CD4-positive, alpha-beta memory T cell (primary cell): ENCODE measurements at regions not wholly inside any gene's neighbourhood (a gene's known extent, or its start where the extent isn't known, plus 50 kb on each side); places are given as distances from the start of the nearest gene placed in this dataset.

Experiments
- CTCF ChIA-PET: fragments of 350-600 bp; sonication (Branson Sonifier 250); formaldehyde crosslinking; loops from one replicate; lab custom pipeline; 2021; ENCODE audit warnings: inconsistent platforms; ENCODE audit not compliant: partially characterized antibody; lab: Charles Lee
- POLR2A ChIA-PET: fragments of 350-600 bp; sonication (Branson Sonifier 250); formaldehyde crosslinking; loops from one replicate; lab custom pipeline; 2021; ENCODE audit not compliant: partially characterized antibody; lab: Charles Lee
- DNase-seq, 5 donors: peaks; one replicate each; pipeline versions ENCODE4 v3.0.0 to v3.0.0-alpha.2; 2020 to 2022; ENCODE audit warnings: mixed read lengths in 1 of 5
- H3K27ac ChIP-seq: one replicate; pipeline ENCODE4 v1.7.0; 2013; ENCODE audit warnings: low read depth, low read length
- H3K27me3 ChIP-seq: 2 replicates; pipeline ENCODE4 v1.7.0; 2013; ENCODE audit warnings: mild to moderate bottlenecking, low read length, moderate library complexity; ENCODE audit not compliant: insufficient read depth
- H3K36me3 ChIP-seq: 2 replicates; pipeline ENCODE4 v1.7.0; 2013; ENCODE audit warnings: mild to moderate bottlenecking, low read length, moderate library complexity; ENCODE audit not compliant: insufficient read depth
- H3K4me1 ChIP-seq: 2 replicates; pipeline ENCODE4 v1.7.0; 2013; ENCODE audit warnings: mild to moderate bottlenecking, low read length, moderate library complexity; ENCODE audit not compliant: insufficient read depth
- H3K4me3 ChIP-seq, 2 donors: one replicate each; pipeline ENCODE4 v1.7.0; 2013; ENCODE audit warnings: low read length in 2 of 2, mild to moderate bottlenecking in 1 of 2
- H3K9me3 ChIP-seq, 2 donors: one replicate each; pipeline ENCODE4 v1.7.0; 2013; ENCODE audit warnings: low read length in 2 of 2, control low read depth in 1 of 2; ENCODE audit not compliant: control insufficient read depth in 1 of 2
- H3K27ac Mint-ChIP-seq, 7 donors: one replicate each; pipeline ENCODE4 v1.8.0; 2020 to 2021; ENCODE audit warnings: mixed read lengths in 7 of 7, mild to moderate bottlenecking in 6 of 7, inconsistent platforms in 3 of 7, moderate library complexity in 3 of 7
- H3K27me3 Mint-ChIP-seq, 2 donors: one replicate each; pipeline ENCODE4 v1.8.0; 2020 to 2021; ENCODE audit warnings: mixed read lengths in 2 of 2
- H3K36me3 Mint-ChIP-seq, 2 donors: one replicate each; pipeline ENCODE4 v1.8.0; 2020 to 2021; ENCODE audit warnings: mixed read lengths in 2 of 2, inconsistent platforms in 1 of 2, mild to moderate bottlenecking in 1 of 2
- H3K4me1 Mint-ChIP-seq, 4 donors: one replicate each; pipeline ENCODE4 v1.8.0; 2020 to 2021; ENCODE audit warnings: mixed read lengths in 4 of 4, mild to moderate bottlenecking in 1 of 4
- H3K4me3 Mint-ChIP-seq, 8 donors: one replicate each; pipeline ENCODE4 v1.8.0; 2020 to 2021; ENCODE audit warnings: mixed read lengths in 8 of 8, mild to moderate bottlenecking in 7 of 8, moderate library complexity in 6 of 8, inconsistent platforms in 3 of 8
- H3K9me3 Mint-ChIP-seq, 8 donors: one replicate each; pipeline ENCODE4 v1.8.0; 2020 to 2021; ENCODE audit warnings: mixed read lengths in 8 of 8, mild to moderate bottlenecking in 5 of 8, inconsistent platforms in 3 of 8, moderate library complexity in 1 of 8
- intact Hi-C: fragments of 100-400 bp; cut with micrococcal nuclease; formaldehyde crosslinking; loops from one replicate; pipeline ENCODE4 v1.15.1; 2023

DNA sequence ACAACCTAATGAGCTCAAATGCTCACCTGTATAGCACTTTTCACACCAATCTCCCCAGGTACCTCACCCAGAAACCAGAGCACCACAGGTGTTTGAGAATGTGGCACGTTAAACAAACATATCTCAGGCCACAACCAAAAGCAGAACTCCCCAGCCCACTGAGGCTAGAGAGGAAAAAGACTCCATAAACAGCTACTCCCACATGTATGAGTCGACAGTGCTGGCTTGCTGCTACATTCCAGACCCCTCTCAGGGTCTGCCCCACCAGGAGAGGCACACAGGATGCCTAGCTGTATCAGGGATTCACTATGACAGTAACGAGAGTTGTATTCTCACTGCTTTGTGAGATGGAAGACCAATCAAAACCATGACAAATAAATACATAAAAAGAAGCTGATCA lies 242.6 kb upstream of the ARID1B start:
- H3K36me3 ChIP-seq = no peaks in the 10 kb centered on the region
- CTCF ChIA-PET = interaction anchor here (1.1 kb wide), 1 partner anchor 30 kb away, joined by 3 read pairs; no protein-coding TSS in a partner anchor
- H3K9me3 Mint-ChIP-seq = peaks cover 0 to 2% (median 0%) of the 10 kb centered on the region in 8 donors
- DNase-seq = no peak
- peak overlapping the region in 1 of 7 donors; percentile 9 for H3K27ac Mint-ChIP-seq
- no peaks in the 10 kb centered on the region for H3K4me1 ChIP-seq
- H3K36me3 Mint-ChIP-seq = no peaks in the 10 kb centered on the region
- no peaks in the 10 kb centered on the region for H3K9me3 ChIP-seq
- intact Hi-C loops = no loop called here
- no peak overlapping the region for H3K4me3 Mint-ChIP-seq
- peaks cover 0 to 1% of the 10 kb centered on the region in 2 donors for H3K27me3 Mint-ChIP-seq
- no peak overlapping the region for H3K27ac ChIP-seq
- H3K4me1 Mint-ChIP-seq = no peaks in the 10 kb centered on the region
- no peaks in the 10 kb centered on the region for H3K27me3 ChIP-seq
- POLR2A ChIA-PET = no interaction called here
- H3K4me3 ChIP-seq = no peak overlapping the region

DNA sequence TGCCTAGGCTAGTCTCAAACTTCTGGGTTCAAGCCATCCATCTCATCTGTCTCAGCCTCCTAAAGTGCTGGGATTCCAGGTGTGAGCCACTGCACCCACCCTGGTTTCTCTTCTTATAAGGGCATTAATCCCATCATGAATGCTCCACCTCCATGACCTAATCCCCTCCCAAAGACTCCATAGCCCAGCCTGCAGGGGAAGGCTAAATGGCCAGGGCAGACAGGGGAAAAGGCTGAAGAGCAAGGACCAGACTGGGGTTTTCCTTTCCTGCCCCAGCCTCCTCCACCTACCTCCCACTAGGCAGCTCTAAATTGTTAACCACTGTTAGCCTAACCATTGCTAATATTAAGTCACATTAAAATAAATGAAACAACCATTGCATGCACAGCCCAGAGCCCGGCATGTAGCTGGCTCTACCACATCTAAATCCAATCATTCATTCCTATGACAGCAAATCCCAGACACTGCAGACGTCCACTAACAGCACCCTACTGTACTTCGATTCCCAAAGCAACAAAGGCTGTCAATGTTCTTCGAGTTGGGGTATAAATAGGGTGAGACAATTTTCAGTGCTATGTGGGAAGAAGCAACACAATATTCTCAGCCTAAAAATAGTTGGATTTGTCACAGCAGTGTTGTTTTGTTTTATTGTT lies 243.2 kb upstream of the ARID1B start:
- Mint-ChIP-seq H3K9me3 (peaks cover 0 to 2% (median 0%) of the 10 kb centered on the region in 8 donors), H3K36me3 (no peaks in the 10 kb centered on the region)
- intact Hi-C loops = no loop called here

DNA sequence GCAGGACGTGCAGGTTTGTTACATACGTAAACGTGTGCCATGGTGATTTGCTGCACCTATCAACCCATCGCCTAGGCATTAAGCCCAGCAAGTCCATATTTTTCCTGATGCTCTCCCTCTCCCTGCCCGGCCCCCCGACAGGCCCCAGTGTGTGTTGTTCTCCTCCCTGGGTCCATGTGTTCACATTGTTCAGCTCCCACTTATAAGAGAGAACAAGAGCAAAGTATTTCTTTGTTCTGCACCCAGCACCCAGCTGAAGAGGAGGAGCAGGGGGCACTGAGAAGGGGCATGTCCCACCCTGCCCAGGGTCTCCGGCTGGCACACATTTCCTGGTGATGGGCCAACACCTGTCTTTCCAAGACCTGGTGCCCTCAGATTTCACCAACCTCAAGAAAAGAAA lies 251.1 kb upstream of the ARID1B start:
- no peak overlapping the region for H3K4me3 Mint-ChIP-seq
- H3K4me1 ChIP-seq = no peaks in the 10 kb centered on the region
- H3K27me3 Mint-ChIP-seq = peaks cover 0 to 3% of the 10 kb centered on the region in 2 donors
- H3K27ac ChIP-seq = no peak overlapping the region
- DNase-seq = no peak
- intact Hi-C loops = no loop called here
- H3K9me3 Mint-ChIP-seq = no peaks in the 10 kb centered on the region
- no peaks in the 10 kb centered on the region for H3K36me3 ChIP-seq
- H3K4me1 Mint-ChIP-seq = no peaks in the 10 kb centered on the region
- ChIA-PET POLR2A (no interaction called here), CTCF (no interaction called here)
- H3K36me3 Mint-ChIP-seq = no peaks in the 10 kb centered on the region
- no peaks in the 10 kb centered on the region for H3K27me3 ChIP-seq
- no peak overlapping the region for H3K27ac Mint-ChIP-seq
- H3K4me3 ChIP-seq = no peak overlapping the region
- H3K9me3 ChIP-seq = no peaks in the 10 kb centered on the region

More for the DNA sequence above, 243.2 kb upstream of the ARID1B start:
- ChIA-PET POLR2A (no interaction called here), CTCF (interaction anchor here (1.1 kb wide), 1 partner anchor 31 kb away, joined by 3 read pairs; no protein-coding TSS in a partner anchor)
- Histone ChIP-seq H3K4me3 (no peak overlapping the region), H3K4me1 (no peaks in the 10 kb centered on the region), H3K27me3 (no peaks in the 10 kb centered on the region), H3K9me3 (no peaks in the 10 kb centered on the region), H3K27ac (no peak overlapping the region), H3K36me3 (no peaks in the 10 kb centered on the region)
- no peak overlapping the region for H3K4me3 Mint-ChIP-seq
- H3K27ac Mint-ChIP-seq = no peak overlapping the region
- DNase-seq = no peak
- H3K4me1 Mint-ChIP-seq = no peaks in the 10 kb centered on the region
- peaks cover 0 to 1% of the 10 kb centered on the region in 2 donors for H3K27me3 Mint-ChIP-seq

DNA sequence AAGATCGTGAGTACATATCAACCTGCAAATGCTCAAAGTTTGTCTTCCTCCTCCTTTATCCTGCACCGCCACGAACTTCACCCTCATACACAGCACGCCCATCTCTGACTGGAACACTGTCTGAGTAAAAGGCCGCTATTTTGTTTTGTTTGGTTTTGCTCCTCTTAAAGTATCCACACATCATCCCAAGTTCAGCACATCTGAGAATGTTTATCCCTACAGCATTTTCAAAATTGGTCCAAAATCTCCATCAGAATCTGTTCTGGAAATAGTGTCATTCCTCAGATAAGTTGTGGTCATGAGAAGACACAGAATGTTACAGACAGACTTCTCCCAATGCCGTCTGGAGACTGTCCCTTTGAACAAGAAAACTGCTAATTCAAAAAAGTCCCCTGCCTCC lies 251.6 kb upstream of the ARID1B start:
- Mint-ChIP-seq H3K27ac (no peak overlapping the region), H3K27me3 (peaks cover 0 to 3% of the 10 kb centered on the region in 2 donors), H3K36me3 (no peaks in the 10 kb centered on the region), H3K4me1 (no peaks in the 10 kb centered on the region), H3K9me3 (no peaks in the 10 kb centered on the region), H3K4me3 (no peak overlapping the region)
- Histone ChIP-seq H3K4me1 (no peaks in the 10 kb centered on the region), H3K27me3 (no peaks in the 10 kb centered on the region), H3K36me3 (no peaks in the 10 kb centered on the region), H3K27ac (no peak overlapping the region), H3K4me3 (no peak overlapping the region), H3K9me3 (no peaks in the 10 kb centered on the region)
- intact Hi-C loops = no loop called here
- no peak for DNase-seq
- CTCF ChIA-PET = no interaction called here
- POLR2A ChIA-PET = no interaction called here

DNA sequence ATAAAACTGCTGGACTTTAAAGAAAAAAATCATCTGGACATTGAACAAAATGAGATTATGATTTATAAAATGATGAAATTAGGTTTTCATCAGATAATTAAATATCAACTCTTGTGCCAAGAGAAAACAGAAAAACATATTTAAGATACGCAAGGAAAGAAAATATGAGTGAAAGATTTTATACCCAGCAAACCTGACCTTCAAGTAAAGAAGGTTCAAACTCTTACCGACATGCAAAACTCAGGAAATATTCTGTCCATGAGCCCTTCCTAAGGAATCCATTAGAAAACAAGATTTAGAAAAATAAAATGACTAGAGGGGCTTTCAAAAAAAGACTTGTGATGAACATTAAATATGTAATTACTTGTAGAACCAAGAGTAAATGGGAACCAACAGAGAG lies 257.2 kb upstream of the ARID1B start:
- peaks cover 0 to 19% (median 12%) of the 10 kb centered on the region in 8 donors for H3K9me3 Mint-ChIP-seq
- Histone ChIP-seq H3K4me3 (no peak overlapping the region), H3K36me3 (no peaks in the 10 kb centered on the region), H3K9me3 (no peaks in the 10 kb centered on the region), H3K27ac (no peak overlapping the region), H3K4me1 (no peaks in the 10 kb centered on the region), H3K27me3 (no peaks in the 10 kb centered on the region)
- no peak for DNase-seq
- ChIA-PET CTCF (no interaction called here), POLR2A (no interaction called here)
- H3K27ac Mint-ChIP-seq = no peak overlapping the region
- H3K27me3 Mint-ChIP-seq = peaks cover 4 to 5% of the 10 kb centered on the region in 2 donors
- no peak overlapping the region for H3K4me3 Mint-ChIP-seq
- H3K36me3 Mint-ChIP-seq = no peaks in the 10 kb centered on the region
- no peaks in the 10 kb centered on the region for H3K4me1 Mint-ChIP-seq
- intact Hi-C loops = no loop called here

DNA sequence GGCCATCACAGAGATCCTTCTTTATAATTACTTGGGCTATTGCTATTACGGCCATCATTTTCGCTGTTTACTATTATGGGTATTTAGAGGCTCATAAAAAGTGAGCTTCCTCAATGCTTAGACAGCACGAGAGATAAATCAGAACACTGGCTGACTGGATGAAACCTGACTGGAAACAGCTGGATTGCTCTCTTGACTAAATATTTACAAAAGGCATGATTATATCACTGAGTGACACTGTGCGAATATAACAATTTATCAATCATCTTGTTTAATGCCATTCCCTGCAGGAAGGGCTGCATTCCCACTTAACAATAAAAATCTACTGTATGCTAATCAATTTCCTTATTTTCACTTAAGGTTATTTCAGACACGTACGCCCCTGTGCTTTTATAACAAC lies 260.1 kb upstream of the ARID1B start:
- Mint-ChIP-seq H3K4me1 (no peaks in the 10 kb centered on the region), H3K4me3 (no peak overlapping the region), H3K9me3 (peaks cover 0 to 19% (median 12%) of the 10 kb centered on the region in 8 donors), H3K27ac (no peak overlapping the region), H3K27me3 (peaks cover 5 to 10% of the 10 kb centered on the region in 2 donors), H3K36me3 (no peaks in the 10 kb centered on the region)
- Histone ChIP-seq H3K36me3 (no peaks in the 10 kb centered on the region), H3K9me3 (no peaks in the 10 kb centered on the region), H3K4me1 (no peaks in the 10 kb centered on the region), H3K27ac (no peak overlapping the region), H3K27me3 (no peaks in the 10 kb centered on the region), H3K4me3 (no peak overlapping the region)
- POLR2A ChIA-PET = no interaction called here
- CTCF ChIA-PET = no interaction called here
- intact Hi-C loops = no loop called here
- DNase-seq = no peak

DNA sequence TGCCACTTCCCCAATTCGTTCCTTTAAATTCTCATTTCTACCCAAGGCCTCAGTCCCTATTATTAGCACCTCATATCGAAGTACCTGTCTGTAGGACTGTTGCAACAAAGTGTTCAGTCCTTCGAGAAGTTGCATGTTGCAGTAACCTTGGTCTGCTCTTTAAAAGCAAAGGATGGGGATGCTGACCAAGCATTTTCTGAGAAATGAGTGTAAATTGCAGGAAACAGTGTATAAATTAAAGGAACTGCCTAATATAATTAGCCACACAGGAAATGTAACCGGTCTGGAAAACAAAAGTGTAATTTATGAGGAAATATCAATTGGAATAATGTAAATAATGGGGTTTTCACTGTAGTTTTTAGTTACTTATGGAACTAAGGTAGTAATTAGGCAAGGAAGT lies 261.9 kb upstream of the ARID1B start:
- Mint-ChIP-seq H3K36me3 (no peaks in the 10 kb centered on the region), H3K27ac (no peak overlapping the region), H3K9me3 (peaks cover 0 to 18% (median 10%) of the 10 kb centered on the region in 8 donors), H3K4me1 (no peaks in the 10 kb centered on the region), H3K4me3 (no peak overlapping the region), H3K27me3 (peaks cover 5 to 10% of the 10 kb centered on the region in 2 donors)
- no peaks in the 10 kb centered on the region for H3K36me3 ChIP-seq
- ChIA-PET CTCF (no interaction called here), POLR2A (no interaction called here)
- no peak overlapping the region for H3K27ac ChIP-seq
- no peaks in the 10 kb centered on the region for H3K4me1 ChIP-seq
- intact Hi-C loops = no loop called here
- no peak for DNase-seq
- no peaks in the 10 kb centered on the region for H3K9me3 ChIP-seq
- no peak overlapping the region for H3K4me3 ChIP-seq
- H3K27me3 ChIP-seq = no peaks in the 10 kb centered on the region
